ENCODE measurements at regions not wholly inside any gene's neighbourhood (a gene's known extent, or its start where the extent isn't known, plus 50 kb on each side); places are given as distances from the start of the nearest gene placed in this dataset.

GRCh38 chr2:62415019-62415431 lies 91.0 kb downstream of the TMEM17 start:
- H3K4me1 Mint-ChIP-seq = peaks cover 6% of the 10 kb centered on the region
- peaks cover 3% of the 10 kb centered on the region for H3K27me3 Mint-ChIP-seq
- WGBS (ENCODE audit: insufficient coverage) = 15% methylated on average over 4 of the region's 4 CpGs
- Histone ChIP-seq H3K4me2 (replicated peaks; ENCODE audit: low read depth, low read length, poor library complexity, severe bottlenecking) (peak overlapping the region; percentile 51), H2AFZ (ENCODE audit: insufficient read depth, low read depth, low read length, poor library complexity, severe bottlenecking) (peak overlapping the region; percentile 32), H3K4me3 (ENCODE audit: control extremely low read depth in 1 of 5, extremely low read depth in 1 of 5, insufficient read depth in 1 of 5, low read depth in 2 of 5, low read length in 4 of 5) (no peak overlapping the region), H3K27me3 (replicated peaks in 1 of 4; ENCODE audit: control extremely low read depth in 1 of 4, control insufficient read depth in 3 of 4, insufficient read depth in 4 of 4, low read length in 3 of 4) (no peaks in the 10 kb centered on the region), H4K20me1 (ENCODE audit: control insufficient read depth, insufficient read depth, low read length, poor library complexity, severe bottlenecking) (no peaks in the 10 kb centered on the region), H3K9ac (ENCODE audit: low read length) (peak overlapping the region; percentile 23), H3K27ac (ENCODE audit: low read length in 2 of 2) (peak overlapping the region in 1 of 2 donors; percentile 28), H3K36me3 (replicated peaks in 1 of 2; ENCODE audit: control extremely low read depth in 1 of 2, control insufficient read depth in 1 of 2, extremely low read depth in 1 of 2, insufficient read depth in 2 of 2, low read length in 1 of 2) (no peaks in the 10 kb centered on the region), H3K9me3 (ENCODE audit: control extremely low read depth in 1 of 3, control insufficient read depth in 2 of 3, insufficient read depth in 1 of 3, low read length in 2 of 3) (peaks cover 0 to 5% (median 0%) of the 10 kb centered on the region in 3 donors), H3K4me1 (ENCODE audit: control insufficient read depth in 2 of 2, insufficient read depth in 2 of 2, low read length in 2 of 2) (peaks cover 8 to 17% of the 10 kb centered on the region in 2 donors), H3K79me2 (ENCODE audit: control insufficient read depth, insufficient read depth, low read length) (no peaks in the 10 kb centered on the region)
- DNase-seq (no peak), ATAC-seq (ENCODE audit: low read depth) (no peak)
- CTCF ChIA-PET = interaction anchor here (6.9 kb wide), 1 partner anchor 420 kb away, joined by 105 read pairs; no protein-coding TSS in a partner anchor
- no peak overlapping the region for H3K27ac Mint-ChIP-seq
- H3K9me3 Mint-ChIP-seq (ENCODE audit: insufficient read depth) = no peaks in the 10 kb centered on the region
- H3K4me3 Mint-ChIP-seq = no peak overlapping the region
- TF ChIP-seq CTCF (IDR thresholded peaks at IDR 0.05) (no peak), EZH2 (IDR thresholded peaks at IDR 0.05; ENCODE audit: borderline replicate concordance, insufficient read depth, low read depth, low read length, poor library complexity, severe bottlenecking) (no peak)
- intact Hi-C loops (cut with micrococcal nuclease) = no loop called here
- POLR2A ChIA-PET = no interaction called here

GRCh38 chr2:62413116-62413663 lies 92.8 kb downstream of the TMEM17 start:
- intact Hi-C loops (cut with micrococcal nuclease) = loop anchor here (5.0 kb wide), 1 partner anchor 216 kb away; the partner anchor contains the start of gene B3GNT2
- no peaks in the 10 kb centered on the region for H3K9me3 Mint-ChIP-seq (ENCODE audit: insufficient read depth)

More at GRCh38 chr2:62413116-62413663, 92.8 kb downstream of the TMEM17 start:
- Histone ChIP-seq H3K4me3 (ENCODE audit: control extremely low read depth in 1 of 5, extremely low read depth in 1 of 5, insufficient read depth in 1 of 5, low read depth in 2 of 5, low read length in 4 of 5) (no peak overlapping the region), H2AFZ (ENCODE audit: insufficient read depth, low read depth, low read length, poor library complexity, severe bottlenecking) (no peak overlapping the region), H3K4me2 (replicated peaks; ENCODE audit: low read depth, low read length, poor library complexity, severe bottlenecking) (no peak overlapping the region), H3K36me3 (replicated peaks in 1 of 2; ENCODE audit: control extremely low read depth in 1 of 2, control insufficient read depth in 1 of 2, extremely low read depth in 1 of 2, insufficient read depth in 2 of 2, low read length in 1 of 2) (no peaks in the 10 kb centered on the region), H3K79me2 (ENCODE audit: control insufficient read depth, insufficient read depth, low read length) (no peaks in the 10 kb centered on the region), H3K9ac (ENCODE audit: low read length) (no peak overlapping the region), H3K9me3 (ENCODE audit: control extremely low read depth in 1 of 3, control insufficient read depth in 2 of 3, insufficient read depth in 1 of 3, low read length in 2 of 3) (no peaks in the 10 kb centered on the region), H4K20me1 (ENCODE audit: control insufficient read depth, insufficient read depth, low read length, poor library complexity, severe bottlenecking) (no peaks in the 10 kb centered on the region), H3K27ac (ENCODE audit: low read length in 2 of 2) (no peak overlapping the region), H3K4me1 (ENCODE audit: control insufficient read depth in 2 of 2, insufficient read depth in 2 of 2, low read length in 2 of 2) (peaks cover 8 to 17% of the 10 kb centered on the region in 2 donors), H3K27me3 (replicated peaks in 1 of 4; ENCODE audit: control extremely low read depth in 1 of 4, control insufficient read depth in 3 of 4, insufficient read depth in 4 of 4, low read length in 3 of 4) (no peaks in the 10 kb centered on the region)
- Mint-ChIP-seq H3K27me3 (no peaks in the 10 kb centered on the region), H3K4me3 (no peak overlapping the region), H3K27ac (peak overlapping the region; percentile 53), H3K4me1 (peaks cover 6% of the 10 kb centered on the region)
- WGBS (ENCODE audit: insufficient coverage) = 98% methylated on average over 6 of the region's 7 CpGs
- no peak for ATAC-seq (ENCODE audit: low read depth)
- POLR2A ChIA-PET = no interaction called here
- CTCF ChIA-PET = interaction anchor here (0.6 to 6.9 kb wide), 10 partner anchors 12 to 771 kb away, joined by 3 to 105 read pairs (median 4); no protein-coding TSS in a partner anchor
- no peak for DNase-seq
- TF ChIP-seq CTCF (IDR thresholded peaks at IDR 0.05) (no peak), EZH2 (IDR thresholded peaks at IDR 0.05; ENCODE audit: borderline replicate concordance, insufficient read depth, low read depth, low read length, poor library complexity, severe bottlenecking) (no peak)

All from B cell (primary cell).